ENCODE measurements at regions not wholly inside any gene's neighbourhood (a gene's known extent, or its start where the extent isn't known, plus 50 kb on each side); places are given as distances from the start of the nearest gene placed in this dataset.

- ChIA-PET CTCF (no interaction called here), POLR2A (no interaction called here), RAD21 (ENCODE audit: low non-redundant PET in 1 of 2, low total read pairs in 2 of 2, uncharacterized antibody in 2 of 2, unreplicated experiment in 2 of 2) (no interaction called here)
- H3K4me2 ChIP-seq (ENCODE audit: low read length) = no peak overlapping the region
- H3K4me1 ChIP-seq (ENCODE audit: control insufficient read depth in 1 of 2, insufficient read depth in 2 of 2, low read length in 2 of 2) = peaks cover 0 to 4% of the 10 kb centered on the region in 2 experiments; a peak in 1 of 4 replicates
- BruUV-seq (replicated peaks) = no TSS peak
- ATAC-seq = no peak
- H2AFZ ChIP-seq (ENCODE audit: low read depth, low read length, poor library complexity, severe bottlenecking) = no peak overlapping the region
- H3K36me3 ChIP-seq (ENCODE audit: control insufficient read depth in 1 of 2, insufficient read depth in 2 of 2, low read length in 2 of 2) = no peaks in the 10 kb centered on the region
- H4K20me1 ChIP-seq (ENCODE audit: insufficient read depth) = no peaks in the 10 kb centered on the region
- no peak overlapping the region for H3K9ac ChIP-seq (ENCODE audit: low read length)
- H3K9me2 ChIP-seq (ENCODE audit: insufficient read depth) = no peaks in the 10 kb centered on the region
- DNase-seq (ENCODE audit: low read depth, low spot score) = no peak
- H3K27ac ChIP-seq (ENCODE audit: low read depth, low read length) = no peak overlapping the region
- no peaks in the 10 kb centered on the region for H3K79me2 ChIP-seq (ENCODE audit: insufficient read depth, low read length)
- TF ChIP-seq ELF1 (IDR thresholded peaks at IDR 0.05; ENCODE audit: borderline replicate concordance, low read depth) (no peak), TCF7L2 (IDR thresholded peaks at IDR 0.05; ENCODE audit: borderline replicate concordance, extremely low read depth, insufficient read depth, insufficient read length) (no peak), YY1 (IDR thresholded peaks at IDR 0.05; ENCODE audit: extremely low read depth, insufficient replicate concordance, low read depth, low read length) (no peak), EZH2phosphoT487 (IDR thresholded peaks at IDR 0.05; ENCODE audit: borderline replicate concordance) (no peak), SP1 (IDR thresholded peaks at IDR 0.05; ENCODE audit: low read depth) (no peak), POLR2A (IDR thresholded peaks at IDR 0.05; ENCODE audit: borderline replicate concordance, extremely low read depth, insufficient read depth, insufficient read length) (no peak), SRF (IDR thresholded peaks at IDR 0.05; ENCODE audit: low read depth) (no peak), CBX3 (IDR thresholded peaks at IDR 0.05; ENCODE audit: low read depth) (no peak), RAD21 (IDR thresholded peaks at IDR 0.05; ENCODE audit: low read depth) (no peak), JUND (IDR thresholded peaks at IDR 0.05) (no peak), ZFX (IDR thresholded peaks at IDR 0.05) (no peak), ATF3 (IDR thresholded peaks at IDR 0.05) (no peak), FOSL1 (IDR thresholded peaks at IDR 0.05; ENCODE audit: low read depth) (no peak), POLR2AphosphoS5 (IDR thresholded peaks at IDR 0.05; ENCODE audit: low read depth, low read length) (no peak), EGR1 (IDR thresholded peaks at IDR 0.05; ENCODE audit: low read depth) (no peak), ZNF274 (IDR thresholded peaks at IDR 0.05; ENCODE audit: low read depth, low read length) (no peak)
- TF ChIP-seq, protein P1, sequence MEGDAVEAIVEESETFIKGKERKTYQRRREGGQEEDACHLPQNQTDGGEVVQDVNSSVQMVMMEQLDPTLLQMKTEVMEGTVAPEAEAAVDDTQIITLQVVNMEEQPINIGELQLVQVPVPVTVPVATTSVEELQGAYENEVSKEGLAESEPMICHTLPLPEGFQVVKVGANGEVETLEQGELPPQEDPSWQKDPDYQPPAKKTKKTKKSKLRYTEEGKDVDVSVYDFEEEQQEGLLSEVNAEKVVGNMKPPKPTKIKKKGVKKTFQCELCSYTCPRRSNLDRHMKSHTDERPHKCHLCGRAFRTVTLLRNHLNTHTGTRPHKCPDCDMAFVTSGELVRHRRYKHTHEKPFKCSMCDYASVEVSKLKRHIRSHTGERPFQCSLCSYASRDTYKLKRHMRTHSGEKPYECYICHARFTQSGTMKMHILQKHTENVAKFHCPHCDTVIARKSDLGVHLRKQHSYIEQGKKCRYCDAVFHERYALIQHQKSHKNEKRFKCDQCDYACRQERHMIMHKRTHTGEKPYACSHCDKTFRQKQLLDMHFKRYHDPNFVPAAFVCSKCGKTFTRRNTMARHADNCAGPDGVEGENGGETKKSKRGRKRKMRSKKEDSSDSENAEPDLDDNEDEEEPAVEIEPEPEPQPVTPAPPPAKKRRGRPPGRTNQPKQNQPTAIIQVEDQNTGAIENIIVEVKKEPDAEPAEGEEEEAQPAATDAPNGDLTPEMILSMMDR (IDR thresholded peaks at IDR 0.05 in 2 of 3, conservative IDR thresholded peaks at IDR 0.05 in 1 of 3; ENCODE audit: borderline replicate concordance in 1 of 3, insufficient read depth in 1 of 3, low read depth in 2 of 3, low read length in 2 of 3) = no peak
- TF ChIP-seq, protein P2, sequence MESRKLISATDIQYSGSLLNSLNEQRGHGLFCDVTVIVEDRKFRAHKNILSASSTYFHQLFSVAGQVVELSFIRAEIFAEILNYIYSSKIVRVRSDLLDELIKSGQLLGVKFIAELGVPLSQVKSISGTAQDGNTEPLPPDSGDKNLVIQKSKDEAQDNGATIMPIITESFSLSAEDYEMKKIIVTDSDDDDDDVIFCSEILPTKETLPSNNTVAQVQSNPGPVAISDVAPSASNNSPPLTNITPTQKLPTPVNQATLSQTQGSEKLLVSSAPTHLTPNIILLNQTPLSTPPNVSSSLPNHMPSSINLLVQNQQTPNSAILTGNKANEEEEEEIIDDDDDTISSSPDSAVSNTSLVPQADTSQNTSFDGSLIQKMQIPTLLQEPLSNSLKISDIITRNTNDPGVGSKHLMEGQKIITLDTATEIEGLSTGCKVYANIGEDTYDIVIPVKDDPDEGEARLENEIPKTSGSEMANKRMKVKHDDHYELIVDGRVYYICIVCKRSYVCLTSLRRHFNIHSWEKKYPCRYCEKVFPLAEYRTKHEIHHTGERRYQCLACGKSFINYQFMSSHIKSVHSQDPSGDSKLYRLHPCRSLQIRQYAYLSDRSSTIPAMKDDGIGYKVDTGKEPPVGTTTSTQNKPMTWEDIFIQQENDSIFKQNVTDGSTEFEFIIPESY (IDR thresholded peaks at IDR 0.05; ENCODE audit: extremely low read depth, insufficient replicate concordance, low read length) = no peak
- TF ChIP-seq, protein P3, sequence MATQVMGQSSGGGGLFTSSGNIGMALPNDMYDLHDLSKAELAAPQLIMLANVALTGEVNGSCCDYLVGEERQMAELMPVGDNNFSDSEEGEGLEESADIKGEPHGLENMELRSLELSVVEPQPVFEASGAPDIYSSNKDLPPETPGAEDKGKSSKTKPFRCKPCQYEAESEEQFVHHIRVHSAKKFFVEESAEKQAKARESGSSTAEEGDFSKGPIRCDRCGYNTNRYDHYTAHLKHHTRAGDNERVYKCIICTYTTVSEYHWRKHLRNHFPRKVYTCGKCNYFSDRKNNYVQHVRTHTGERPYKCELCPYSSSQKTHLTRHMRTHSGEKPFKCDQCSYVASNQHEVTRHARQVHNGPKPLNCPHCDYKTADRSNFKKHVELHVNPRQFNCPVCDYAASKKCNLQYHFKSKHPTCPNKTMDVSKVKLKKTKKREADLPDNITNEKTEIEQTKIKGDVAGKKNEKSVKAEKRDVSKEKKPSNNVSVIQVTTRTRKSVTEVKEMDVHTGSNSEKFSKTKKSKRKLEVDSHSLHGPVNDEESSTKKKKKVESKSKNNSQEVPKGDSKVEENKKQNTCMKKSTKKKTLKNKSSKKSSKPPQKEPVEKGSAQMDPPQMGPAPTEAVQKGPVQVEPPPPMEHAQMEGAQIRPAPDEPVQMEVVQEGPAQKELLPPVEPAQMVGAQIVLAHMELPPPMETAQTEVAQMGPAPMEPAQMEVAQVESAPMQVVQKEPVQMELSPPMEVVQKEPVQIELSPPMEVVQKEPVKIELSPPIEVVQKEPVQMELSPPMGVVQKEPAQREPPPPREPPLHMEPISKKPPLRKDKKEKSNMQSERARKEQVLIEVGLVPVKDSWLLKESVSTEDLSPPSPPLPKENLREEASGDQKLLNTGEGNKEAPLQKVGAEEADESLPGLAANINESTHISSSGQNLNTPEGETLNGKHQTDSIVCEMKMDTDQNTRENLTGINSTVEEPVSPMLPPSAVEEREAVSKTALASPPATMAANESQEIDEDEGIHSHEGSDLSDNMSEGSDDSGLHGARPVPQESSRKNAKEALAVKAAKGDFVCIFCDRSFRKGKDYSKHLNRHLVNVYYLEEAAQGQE (IDR thresholded peaks at IDR 0.05; ENCODE audit: low read depth) = no peak
- no peaks in the 10 kb centered on the region for H3K9me3 ChIP-seq (ENCODE audit: control insufficient read depth in 1 of 2, insufficient read depth in 1 of 2, low read depth in 1 of 2, low read length in 2 of 2)
- intact Hi-C loops (cut with micrococcal nuclease) = no loop called here
- H3K4me3 ChIP-seq (replicated peaks in 1 of 2; ENCODE audit: low read depth in 1 of 2, low read length in 2 of 2) = no peak overlapping the region
- no peaks in the 10 kb centered on the region for H3K27me3 ChIP-seq (ENCODE audit: insufficient read depth, low read length)
These were observed 2051.3 kb downstream of the PCDH7 start for GRCh38 chr4:32771491-32771890.

All from HCT116 (cell line).